ENCODE measurements at regions not wholly inside any gene's neighbourhood (a gene's known extent, or its start where the extent isn't known, plus 50 kb on each side); places are given as distances from the start of the nearest gene placed in this dataset.

DNA sequence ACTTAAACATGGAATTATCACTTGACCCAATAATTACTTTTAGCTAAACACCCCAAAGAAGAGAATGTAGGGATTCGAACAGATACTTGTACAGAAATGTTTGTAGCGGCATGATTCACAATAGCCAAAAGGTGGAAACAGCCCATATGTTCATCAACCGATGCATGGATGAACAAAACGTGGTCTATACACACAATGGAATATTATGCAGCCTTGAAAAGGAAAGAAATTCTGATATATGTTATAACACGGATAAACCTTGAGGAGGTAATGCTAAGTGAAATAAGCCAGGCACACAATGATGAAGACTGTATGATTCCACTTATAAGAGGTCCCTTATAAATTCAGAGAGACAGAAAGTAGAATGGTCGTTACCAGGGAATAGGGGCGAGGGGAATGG is 659.4 kb downstream of the MED13L start:
- TF ChIP-seq ZFX (IDR thresholded peaks at IDR 0.05) (no peak), CTCF (conservative IDR thresholded peaks at IDR 0.05) (no peak)

All from C4-2B (cell line).